RCC 7860 (cell line): ENCODE measurements at regions not wholly inside any gene's neighbourhood (a gene's known extent, or its start where the extent isn't known, plus 50 kb on each side); places are given as distances from the start of the nearest gene placed in this dataset.

Experiments used
- DNase-seq: peaks from one replicate; pipeline ENCODE4 v3.0.0-alpha.2; 2015; ENCODE audit warnings: low spot score
- FAIRE-seq: peaks from 2 replicates; lab custom pipeline; 2012; peaks lifted over from hg19 to GRCh38; lab: Jason Lieb, UNC

DNA sequence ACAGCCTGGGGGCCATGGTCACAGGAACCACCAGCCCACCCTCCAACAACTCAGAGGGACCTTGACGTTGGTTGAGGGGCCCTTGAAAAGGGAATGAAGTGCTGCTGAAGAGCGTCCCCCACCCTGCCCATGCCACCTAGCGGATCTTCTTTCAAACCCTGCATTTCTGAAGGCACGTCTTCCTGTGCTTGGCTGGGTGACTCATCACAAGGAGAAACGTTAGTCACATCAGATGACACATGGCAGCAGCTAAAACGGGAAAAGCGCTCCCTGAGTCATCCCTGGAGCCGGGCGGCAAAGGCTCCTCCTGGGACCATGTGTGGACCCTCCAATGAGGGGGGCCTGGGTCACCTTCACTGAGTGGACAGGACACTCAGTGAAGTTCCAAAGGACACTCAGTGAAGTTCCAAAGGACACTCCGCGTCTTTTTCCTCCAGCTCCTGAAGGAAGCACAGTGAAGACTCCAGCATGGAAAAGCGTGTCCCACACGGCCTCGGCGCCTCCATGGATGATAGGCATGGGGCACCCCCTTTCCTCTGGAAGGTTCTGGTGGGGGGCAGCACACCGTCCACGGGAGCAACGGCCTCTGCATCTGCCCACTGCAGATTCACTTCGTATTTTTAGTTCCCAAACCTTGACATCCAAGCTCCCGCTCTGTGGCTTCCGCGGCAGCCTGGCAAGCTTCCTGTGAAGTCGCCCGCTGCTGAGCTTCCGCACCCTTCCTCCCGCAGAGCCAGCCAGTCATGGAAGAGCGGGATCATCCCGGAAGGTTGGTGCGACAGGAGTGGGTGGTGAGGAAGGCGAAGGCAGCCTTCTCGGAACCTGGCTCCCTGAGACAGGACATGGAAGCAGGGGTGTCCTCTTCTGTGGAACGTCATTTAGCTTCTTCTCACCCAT lies 383.4 kb downstream of the VRK1 start:
- FAIRE-seq (peak; percentile 68), DNase-seq (peak; percentile 80)

- no peak for FAIRE-seq
- no peak for DNase-seq
Observed at GRCh38 chr14:97185186-97185585, 388.0 kb downstream of the VRK1 start.

- FAIRE-seq = no peak
Observed at GRCh38 chr14:97187916-97188315, 390.7 kb downstream of the VRK1 start.

DNA sequence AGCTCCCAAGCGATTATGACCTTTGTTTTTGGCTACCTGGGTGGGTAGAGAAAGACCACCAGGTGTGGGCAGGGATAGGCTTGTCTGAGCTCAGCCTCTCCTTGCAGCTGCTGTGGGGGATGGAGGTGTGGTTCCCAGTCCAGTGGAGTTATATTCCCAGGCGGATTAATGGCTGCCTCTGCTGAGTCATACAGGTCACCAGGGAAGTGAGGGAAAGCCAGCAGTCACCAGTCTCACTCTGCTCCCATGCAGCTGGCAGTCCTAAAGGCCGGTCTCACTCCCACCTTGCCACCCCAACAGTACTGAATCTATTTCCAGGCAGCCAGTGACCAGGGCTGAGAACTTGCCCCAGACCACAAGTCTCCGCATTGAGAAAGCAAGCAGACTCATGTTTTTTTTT lies 399.2 kb downstream of the VRK1 start:
- no peak for FAIRE-seq
- peak; percentile 11 for DNase-seq

More at GRCh38 chr14:97187916-97188315, 390.7 kb downstream of the VRK1 start:
- DNase-seq = no peak

- DNase-seq = no peak
- no peak for FAIRE-seq
Observed at GRCh38 chr14:97198813-97199212, 401.6 kb downstream of the VRK1 start.

- DNase-seq = no peak
- FAIRE-seq = no peak
Observed at GRCh38 chr14:97200245-97200644, 403.1 kb downstream of the VRK1 start.

- no peak for DNase-seq
- FAIRE-seq = no peak
Observed at GRCh38 chr14:97206916-97207315, 409.7 kb downstream of the VRK1 start.

DNA sequence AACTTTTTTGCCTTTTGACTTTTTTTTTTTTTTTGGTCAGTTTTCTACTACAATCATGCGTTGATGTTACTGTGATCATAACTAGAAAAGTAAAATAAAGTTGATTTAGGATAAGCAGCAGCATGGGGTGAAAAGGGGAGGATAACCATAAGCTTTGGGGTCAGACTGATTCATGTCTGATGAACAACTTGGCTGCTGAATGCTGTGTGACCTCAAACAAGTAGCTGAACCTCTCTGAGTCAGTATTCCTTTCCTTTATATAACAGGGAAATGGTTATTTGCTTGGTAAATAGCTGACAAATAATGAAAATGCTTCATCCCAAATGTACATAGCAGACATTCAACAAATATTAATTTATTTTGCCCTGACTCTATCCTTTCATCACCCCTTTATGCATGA lies 413.0 kb downstream of the VRK1 start:
- FAIRE-seq = no peak

GRCh38 chr14:97212399-97212798 lies 415.2 kb downstream of the VRK1 start:
- no peak for DNase-seq
- FAIRE-seq = no peak

More for the DNA sequence above, 413.0 kb downstream of the VRK1 start:
- DNase-seq = no peak

- DNase-seq (no peak), FAIRE-seq (no peak)
Observed at GRCh38 chr14:97213720-97214119, 416.5 kb downstream of the VRK1 start.

DNA sequence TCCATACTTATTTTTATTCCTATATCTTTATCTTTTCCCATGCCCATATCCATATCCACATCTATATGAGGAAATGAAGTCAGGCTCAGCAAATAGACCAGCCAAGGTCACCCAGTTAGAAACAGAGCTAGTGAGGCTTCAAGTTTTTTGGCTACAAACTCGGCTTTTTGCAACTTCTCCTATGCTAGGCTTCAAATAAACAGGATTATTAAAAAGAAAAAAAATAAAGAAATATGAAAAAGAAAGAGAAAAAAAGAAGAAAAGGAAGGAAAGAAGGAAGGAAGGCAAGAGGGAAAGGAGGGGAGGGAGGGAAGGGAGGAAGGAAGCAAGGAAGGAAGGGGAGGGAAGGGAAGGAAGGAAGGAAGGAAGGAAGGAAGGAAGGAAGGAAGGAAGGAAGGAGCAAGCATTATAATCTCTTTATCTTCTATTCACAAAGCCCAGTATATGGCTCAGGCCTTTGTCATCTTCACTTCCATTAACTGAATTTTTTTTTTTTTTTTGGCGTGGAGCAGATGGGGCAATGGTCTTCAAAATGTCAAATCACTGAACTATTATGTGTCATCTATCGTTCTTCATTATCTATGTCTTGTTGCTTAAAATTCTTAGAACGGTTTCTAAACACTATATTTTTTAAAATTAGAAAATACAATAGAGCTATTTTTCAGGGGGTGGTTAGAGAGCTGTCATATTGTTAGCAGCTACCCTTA lies 418.2 kb downstream of the VRK1 start:
- no peak for DNase-seq
- FAIRE-seq = no peak

GRCh38 chr14:97217111-97217885 lies 420.1 kb downstream of the VRK1 start:
- FAIRE-seq (no peak), DNase-seq (no peak)

DNA sequence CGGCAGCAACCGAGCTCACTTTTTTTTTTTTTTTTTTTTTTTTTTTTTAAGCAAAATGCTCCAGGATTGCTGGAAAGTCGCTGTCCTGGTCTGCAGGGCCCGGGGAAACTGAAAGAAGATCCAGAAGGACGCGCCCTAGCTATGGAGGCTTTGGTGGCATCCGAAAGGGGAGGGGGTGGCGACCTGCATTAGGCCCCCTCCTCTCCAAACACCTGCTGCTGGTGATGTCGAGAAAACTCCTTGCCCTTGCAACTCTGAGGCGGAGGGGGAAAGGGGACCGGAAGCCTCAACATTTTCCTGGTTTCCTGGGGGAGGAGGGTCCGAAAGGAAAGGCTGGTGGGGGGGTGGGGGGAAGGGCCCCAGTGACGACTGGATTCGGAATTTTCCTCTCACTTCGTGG lies 421.1 kb downstream of the VRK1 start:
- DNase-seq (no peak), FAIRE-seq (no peak)

GRCh38 chr14:97218691-97219430 lies 421.7 kb downstream of the VRK1 start:
- DNase-seq (no peak), FAIRE-seq (no peak)

GRCh38 chr14:97219431-97220017 lies 422.3 kb downstream of the VRK1 start:
- DNase-seq (no peak), FAIRE-seq (no peak)

GRCh38 chr14:97221572-97222285 lies 424.5 kb downstream of the VRK1 start:
- DNase-seq (no peak), FAIRE-seq (no peak)

DNA sequence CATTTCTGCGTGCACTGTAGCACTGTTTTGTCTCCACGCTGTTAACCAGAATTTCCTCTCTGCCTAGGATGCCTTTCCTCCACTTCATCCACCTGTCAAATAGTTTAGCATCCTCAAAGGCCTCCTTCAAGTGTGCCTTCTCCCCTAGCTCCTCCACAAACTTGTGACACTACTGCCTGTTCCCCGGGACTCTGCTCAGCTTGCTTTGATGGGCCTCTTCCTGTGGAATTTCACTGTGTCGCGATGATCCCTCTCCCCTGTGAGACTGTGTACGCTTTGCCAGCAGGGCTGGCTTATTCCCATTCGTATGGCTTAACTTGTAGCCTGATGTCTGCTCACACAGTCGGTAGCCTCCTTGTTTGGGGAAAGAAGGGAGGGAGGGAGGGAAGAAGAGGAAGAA lies 426.8 kb downstream of the VRK1 start:
- FAIRE-seq = no peak
- no peak for DNase-seq

GRCh38 chr14:97230051-97230450 lies 432.9 kb downstream of the VRK1 start:
- DNase-seq (no peak), FAIRE-seq (no peak)

- DNase-seq (no peak), FAIRE-seq (no peak)
Observed at GRCh38 chr14:97233319-97233985, 436.3 kb downstream of the VRK1 start.
